SK-N-SH (cell line): ENCODE measurements at regions not wholly inside any gene's neighbourhood (a gene's known extent, or its start where the extent isn't known, plus 50 kb on each side); places are given as distances from the start of the nearest gene placed in this dataset.

ENCODE experiments used
- CTCF ChIA-PET: fragments of 300-600, 350-600 bp; formaldehyde crosslinking; extraction: SDS; loops from one replicate; lab custom pipeline; 2021; lab: Yijun Ruan, JAX
- POLR2A ChIA-PET: fragments of 350-600 bp; sonication (Branson Sonifier 250); formaldehyde crosslinking; extraction: SDS; loops from one replicate; lab custom pipeline; 2020; ENCODE audit warnings: antibody characterized with exemption, inconsistent platforms; lab: Yijun Ruan, JAX
- DNase-seq: peaks from one replicate; pipeline ENCODE4 v3.0.0; 2012
- H2AFZ ChIP-seq: fragments of 200-600 bp; sonication (generic); 2 replicates; pipeline ENCODE4 v1.8.1; 2016; ENCODE audit warnings: antibody characterized with exemption, mild to moderate bottlenecking, low read depth
- H3F3A ChIP-seq: fragments of 200-600 bp; sonication (generic); replicated peaks from 2 replicates; pipeline ENCODE3; 2016; ENCODE audit warnings: antibody characterized with exemption, mild to moderate bottlenecking; ENCODE audit not compliant: insufficient read depth
- H3K27ac ChIP-seq, 2 experiments: fragments of 200-500 bp in 1 of 2; fragments of 200-600 bp in 1 of 2; sonication (Bioruptor generic) in 1 of 2; sonication (generic), shearing (Covaris generic) in 1 of 2; 2 replicates each; pipeline versions ENCODE4 v1.5.1 to v1.6.1; 2014 to 2016; ENCODE audit warnings: low read depth in 2 of 2, inconsistent platforms in 1 of 2, low read length in 1 of 2, mild to moderate bottlenecking in 1 of 2, mixed read lengths in 1 of 2
- H3K27me3 ChIP-seq: fragments of 200-600 bp; sonication (generic), shearing (Covaris generic); 2 replicates; pipeline ENCODE4 v1.6.1; 2016; ENCODE audit warnings: mixed run types; ENCODE audit not compliant: insufficient read depth
- H3K36me3 ChIP-seq, 2 experiments: fragments of 200-500 bp in 1 of 2; fragments of 200-600 bp in 1 of 2; sonication (Bioruptor generic) in 1 of 2; sonication (generic) in 1 of 2; replicated peaks in 1 of 2; 2 replicates each; pipeline versions ENCODE3 to v1.5.1; 2014 to 2016; ENCODE audit warnings: low read length in 1 of 2, mild to moderate bottlenecking in 1 of 2; ENCODE audit not compliant: insufficient read depth in 2 of 2, control insufficient read depth in 1 of 2
- H3K4me1 ChIP-seq, 2 experiments: fragments of 200-500 bp in 1 of 2; fragments of 200-600 bp in 1 of 2; sonication (Bioruptor generic) in 1 of 2; sonication (generic), shearing (Covaris generic) in 1 of 2; 2 replicates each; pipeline versions ENCODE4 v1.5.1 to v1.6.1; 2014 to 2016; ENCODE audit warnings: low read depth in 1 of 2, low read length in 1 of 2, mixed run types in 1 of 2; ENCODE audit not compliant: insufficient read depth in 2 of 2, control insufficient read depth in 1 of 2
- H3K4me2 ChIP-seq: fragments of 200-600 bp; sonication (generic), shearing (Covaris generic); 2 replicates; pipeline ENCODE4 v1.6.1; 2017; ENCODE audit warnings: mixed run types
- H3K4me3 ChIP-seq, 2 experiments: fragments of 200-500 bp in 1 of 2; fragments of 200-600 bp in 1 of 2; sonication (Bioruptor generic) in 1 of 2; sonication (generic), shearing (Covaris generic) in 1 of 2; 2 replicates each; pipeline versions ENCODE4 v1.5.1 to v1.8.1; 2014 to 2016; ENCODE audit warnings: low read depth in 2 of 2, inconsistent platforms in 1 of 2, low read length in 1 of 2, mild to moderate bottlenecking in 1 of 2, mixed read lengths in 1 of 2, moderate library complexity in 1 of 2
- H3K79me2 ChIP-seq: fragments of 200-600 bp; sonication (generic); 2 replicates; pipeline ENCODE4 v1.8.1; 2017; ENCODE audit warnings: mild to moderate bottlenecking; ENCODE audit not compliant: insufficient read depth
- H3K9ac ChIP-seq: fragments of 200-600 bp; sonication (generic); 2 replicates; pipeline ENCODE4 v1.6.1; 2017; ENCODE audit warnings: mixed run types
- H3K9me2 ChIP-seq: fragments of 200-600 bp; sonication (generic); 2 replicates; pipeline ENCODE4 v1.6.1; 2017; ENCODE audit warnings: mixed run types
- H3K9me3 ChIP-seq: fragments of 200-600 bp; sonication (generic); 2 replicates; pipeline ENCODE4 v1.6.1; 2017; ENCODE audit warnings: mixed run types, mild to moderate bottlenecking, moderate library complexity
- H4K20me1 ChIP-seq: fragments of 200-600 bp; sonication (generic); 2 replicates; pipeline ENCODE4 v1.6.1; 2017; ENCODE audit warnings: mild to moderate bottlenecking, mixed run types; ENCODE audit not compliant: insufficient read depth
- CHD2 ChIP-seq: fragments of 150-350 bp; IDR thresholded peaks from 2 replicates; pipeline ENCODE4 v1.6.1; 2018; ENCODE audit warnings: low read length; ENCODE audit not compliant: partially characterized antibody
- EZH2phosphoT487 ChIP-seq: fragments of 200-600 bp; sonication (generic); IDR thresholded peaks from 2 replicates; pipeline ENCODE4 v1.6.1; 2017; ENCODE audit warnings: low read depth, mixed run types, mild to moderate bottlenecking, antibody characterized with exemption, moderate library complexity, borderline replicate concordance
- GATA2 ChIP-seq: sonication (generic); formaldehyde crosslinking; IDR thresholded peaks from 2 replicates; pipeline ENCODE4 v1.5.0; 2020; ENCODE audit warnings: mild to moderate bottlenecking, missing genetic modification reagents
- JUND ChIP-seq: IDR thresholded peaks from 2 replicates; pipeline ENCODE4 v1.4.0; 2012
- MEF2A ChIP-seq: IDR thresholded peaks from 2 replicates; pipeline ENCODE4 v1.4.0; 2012; ENCODE audit warnings: low read depth, borderline replicate concordance
- MXI1 ChIP-seq: IDR thresholded peaks from 2 replicates; pipeline ENCODE4 v1.6.1; 2012; ENCODE audit warnings: mild to moderate bottlenecking, low read depth, low read length, improper control_type of control experiment
- POLR2AphosphoS5 ChIP-seq: IDR thresholded peaks from 2 replicates; pipeline ENCODE4 v1.6.1; 2012; ENCODE audit warnings: low read depth, low read length
- RAD21 ChIP-seq: IDR thresholded peaks from 2 replicates; pipeline ENCODE4 v1.6.1; 2012; ENCODE audit warnings: mild to moderate bottlenecking, low read length
- RCOR1 ChIP-seq: fragments of 150-350 bp; IDR thresholded peaks from 2 replicates; pipeline ENCODE4 v1.6.1; 2017; ENCODE audit warnings: antibody characterized with exemption, low read length
- RXRA ChIP-seq: IDR thresholded peaks from 2 replicates; pipeline ENCODE4 v1.4.0; 2012; ENCODE audit warnings: low read depth, mild to moderate bottlenecking, borderline replicate concordance
- SIN3A ChIP-seq: IDR thresholded peaks from 2 replicates; pipeline ENCODE4 v1.6.1; 2012; ENCODE audit warnings: low read depth, mild to moderate bottlenecking, low read length, moderate library complexity, borderline replicate concordance
- SMC3 ChIP-seq: IDR thresholded peaks from 2 replicates; pipeline ENCODE4 v1.6.1; 2012; ENCODE audit warnings: low read depth, low read length, improper control_type of control experiment
- TAF1 ChIP-seq: IDR thresholded peaks from 2 replicates; pipeline ENCODE4 v1.6.1; 2012; ENCODE audit warnings: low read depth, mild to moderate bottlenecking, low read length, moderate library complexity, borderline replicate concordance
- TCF12 ChIP-seq: IDR thresholded peaks from 2 replicates; pipeline ENCODE4 v1.4.0; 2012
- TEAD4 ChIP-seq: IDR thresholded peaks from 2 replicates; pipeline ENCODE4 v1.4.0; 2012; ENCODE audit warnings: mild to moderate bottlenecking, borderline replicate concordance; ENCODE audit not compliant: insufficient read depth
- YY1 ChIP-seq: IDR thresholded peaks from 2 replicates; pipeline ENCODE4 v1.4.0; 2012; ENCODE audit warnings: low read depth, mild to moderate bottlenecking
- WGBS: methylation state at CpG from one replicate; pipeline ENCODE4 v1.1.6; 2017; ENCODE audit warnings: low lambda C conversion rate; 5-methylcytosine and 5-hydroxymethylcytosine counted together
- TF ChIP-seq, protein P1 (sequence below): IDR thresholded peaks from 2 replicates; pipeline ENCODE4; 2012
- TF ChIP-seq, protein P2 (sequence below): IDR thresholded peaks from 2 replicates; pipeline ENCODE4 v1.4.0; 2012; ENCODE audit warnings: low read depth, borderline replicate concordance

DNA sequence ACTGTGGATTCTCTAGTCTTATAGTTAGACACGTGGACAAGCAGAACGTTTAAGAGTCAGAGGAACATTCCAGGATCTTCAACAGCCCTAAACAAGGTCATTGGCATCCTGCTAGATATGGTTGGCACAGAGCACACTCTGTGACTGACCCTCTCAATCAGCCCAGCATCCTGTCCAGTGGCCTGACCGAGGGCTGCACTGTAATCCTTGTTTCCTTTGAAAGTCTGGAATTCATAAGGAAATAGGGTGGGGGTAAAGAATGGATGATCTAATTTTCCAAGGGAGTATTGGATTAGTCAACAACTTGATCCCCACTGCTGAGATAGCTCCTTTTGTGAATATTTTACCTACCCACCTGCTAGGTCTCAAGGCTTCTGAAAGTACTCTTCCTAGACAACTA, 94.5 kb upstream of the DLG1 start:
- POLR2A ChIA-PET, result no interaction called here
- no peak overlapping the region for H2AFZ ChIP-seq
- H3F3A ChIP-seq, result peaks cover 14% of the 10 kb centered on the region
- no peak overlapping the region for H3K9ac ChIP-seq
- no peaks in the 10 kb centered on the region for H3K36me3 ChIP-seq
- no peak overlapping the region for H3K4me3 ChIP-seq
- no peaks in the 10 kb centered on the region for H4K20me1 ChIP-seq
- no peak overlapping the region for H3K4me2 ChIP-seq
- no peak overlapping the region; a peak in 1 of 4 replicates for H3K27ac ChIP-seq
- H3K27me3 ChIP-seq, result 0 out of 2 replicates have a peak, but pooled peaks cover 10% of the 10 kb centered on the region
- no peaks in the 10 kb centered on the region for H3K9me3 ChIP-seq
- H3K9me2 ChIP-seq, result no peaks in the 10 kb centered on the region
- CTCF ChIA-PET, result interaction anchor here (1.2 kb wide), 1 partner anchor 14 kb away, joined by 5 read pairs; no protein-coding TSS in a partner anchor
- TF ChIP-seq TAF1, result no peak
- 64% methylated on average over 3 of the region's 3 CpGs for WGBS
- H3K79me2 ChIP-seq, result no peaks in the 10 kb centered on the region
- peak; percentile 4 for DNase-seq
- H3K4me1 ChIP-seq, result peaks cover 11 to 16% of the 10 kb centered on the region in 2 experiments; a peak in 2 of 4 replicates

DNA sequence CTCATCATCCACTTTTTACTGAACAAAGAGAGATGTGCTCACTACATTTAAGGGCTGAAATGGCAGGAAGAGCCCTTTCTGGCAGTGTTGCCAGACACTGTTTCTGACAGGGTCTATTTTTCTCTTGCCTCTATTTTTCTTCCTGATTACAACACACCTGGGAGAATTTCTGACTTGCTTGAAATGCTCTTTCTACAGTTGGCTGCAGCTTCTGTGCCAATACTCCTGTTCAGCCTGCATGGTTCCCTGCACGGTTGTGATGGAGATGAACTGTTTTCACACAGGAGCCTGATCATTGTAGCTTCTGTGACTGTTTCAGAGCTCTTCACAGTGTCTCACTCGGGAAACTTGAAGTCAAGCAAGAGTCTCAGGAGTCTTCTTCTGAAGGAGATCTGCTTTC, 83.0 kb upstream of the DLG1 start:
- Histone ChIP-seq H3K9me3 (no peaks in the 10 kb centered on the region), H3K4me2 (no peak overlapping the region), H3K79me2 (no peaks in the 10 kb centered on the region), H3K36me3 (no peaks in the 10 kb centered on the region), H4K20me1 (no peaks in the 10 kb centered on the region), H3K4me3 (no peak overlapping the region), H2AFZ (no peak overlapping the region), H3F3A (no peaks in the 10 kb centered on the region), H3K27me3 (no peaks in the 10 kb centered on the region), H3K9me2 (no peaks in the 10 kb centered on the region), H3K27ac (no peak overlapping the region), H3K9ac (no peak overlapping the region), H3K4me1 (peaks cover 0 to 4% of the 10 kb centered on the region in 2 experiments; a peak in 1 of 4 replicates)
- CTCF ChIA-PET, result no interaction called here
- 67% methylated on average over 2 of the region's 2 CpGs for WGBS
- DNase-seq, result no peak
- TF ChIP-seq, protein P1, sequence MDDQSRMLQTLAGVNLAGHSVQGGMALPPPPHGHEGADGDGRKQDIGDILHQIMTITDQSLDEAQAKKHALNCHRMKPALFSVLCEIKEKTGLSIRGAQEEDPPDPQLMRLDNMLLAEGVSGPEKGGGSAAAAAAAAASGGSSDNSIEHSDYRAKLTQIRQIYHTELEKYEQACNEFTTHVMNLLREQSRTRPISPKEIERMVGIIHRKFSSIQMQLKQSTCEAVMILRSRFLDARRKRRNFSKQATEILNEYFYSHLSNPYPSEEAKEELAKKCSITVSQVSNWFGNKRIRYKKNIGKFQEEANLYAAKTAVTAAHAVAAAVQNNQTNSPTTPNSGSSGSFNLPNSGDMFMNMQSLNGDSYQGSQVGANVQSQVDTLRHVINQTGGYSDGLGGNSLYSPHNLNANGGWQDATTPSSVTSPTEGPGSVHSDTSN, result no peak
- TF ChIP-seq JUND (no peak), SIN3A (no peak), SMC3 (no peak), TAF1 (no peak), CHD2 (no peak), POLR2AphosphoS5 (no peak), RCOR1 (no peak), YY1 (no peak), EZH2phosphoT487 (no peak), RAD21 (no peak), MXI1 (no peak), GATA2 (CRISPR knock-in tag) (no peak), TEAD4 (no peak), TCF12 (no peak), RXRA (no peak), MEF2A (no peak)
- TF ChIP-seq, protein P2, sequence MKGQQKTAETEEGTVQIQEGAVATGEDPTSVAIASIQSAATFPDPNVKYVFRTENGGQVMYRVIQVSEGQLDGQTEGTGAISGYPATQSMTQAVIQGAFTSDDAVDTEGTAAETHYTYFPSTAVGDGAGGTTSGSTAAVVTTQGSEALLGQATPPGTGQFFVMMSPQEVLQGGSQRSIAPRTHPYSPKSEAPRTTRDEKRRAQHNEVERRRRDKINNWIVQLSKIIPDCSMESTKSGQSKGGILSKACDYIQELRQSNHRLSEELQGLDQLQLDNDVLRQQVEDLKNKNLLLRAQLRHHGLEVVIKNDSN, result no peak
- POLR2A ChIA-PET, result no interaction called here
